ENCODE measurements at regions not wholly inside any gene's neighbourhood (a gene's known extent, or its start where the extent isn't known, plus 50 kb on each side); places are given as distances from the start of the nearest gene placed in this dataset.
A peak's percentile ranks its signal among the peaks of the same experiment; 100 is the strongest.

- FAIRE-seq = no peak
Observed at GRCh38 chr17:77854759-77855745, 103.5 kb upstream of the TNRC6C start.

More at GRCh38 chr17:77854759-77855745, 103.5 kb upstream of the TNRC6C start:
- no peaks in the 10 kb centered on the region; a peak in 1 of 8 replicates for H3K36me3 ChIP-seq (ENCODE audit: control insufficient read depth in 2 of 4, insufficient read depth in 4 of 4, low read length in 3 of 4)
- no peaks in the 10 kb centered on the region for H3K79me1 ChIP-seq (ENCODE audit: low read depth, low read length)
- TF ChIP-seq MAFK (IDR thresholded peaks at IDR 0.05; ENCODE audit: low read depth, low read length) (no peak), SAP30 (IDR thresholded peaks at IDR 0.05; ENCODE audit: insufficient read depth, insufficient replicate concordance, low read length) (no peak), RFX5 (IDR thresholded peaks at IDR 0.05; ENCODE audit: borderline replicate concordance, low read depth, low read length) (no peak), BACH1 (IDR thresholded peaks at IDR 0.05; ENCODE audit: low read length) (no peak), GABPA (IDR thresholded peaks at IDR 0.05; ENCODE audit: borderline replicate concordance, insufficient read depth, low read length) (no peak)
- H2BK5ac ChIP-seq (ENCODE audit: low read depth, low read length) = no peak overlapping the region
- H3K23ac ChIP-seq (ENCODE audit: insufficient read length) = no peak overlapping the region
- no peak overlapping the region for H4K5ac ChIP-seq (ENCODE audit: insufficient read length, low read depth, low read length)
- no peak overlapping the region for H2AK5ac ChIP-seq (ENCODE audit: low read depth, low read length)
- peaks cover 0 to 2% (median 0%) of the 10 kb centered on the region in 4 experiments; a peak in 2 of 7 replicates for H3K27me3 ChIP-seq (replicated peaks in 1 of 4; ENCODE audit: control insufficient read depth in 3 of 4, extremely low read depth in 1 of 4, insufficient read depth in 3 of 4, low read length in 3 of 4)
- no peak overlapping the region for H3K4me2 ChIP-seq (ENCODE audit: insufficient read depth in 1 of 2, low read depth in 2 of 2, low read length in 2 of 2)
- no peak overlapping the region for H2BK20ac ChIP-seq (ENCODE audit: low read length)
- H3K4ac ChIP-seq (replicated peaks; ENCODE audit: insufficient read length, low read depth, low read length) = no peak overlapping the region
- POLR2A ChIA-PET (ENCODE audit: partially characterized antibody) = interaction anchor here (0.9 to 1.0 kb wide), 2 partner anchors 10 to 16 kb away, joined by 3 read pairs; no protein-coding TSS in a partner anchor
- H2BK120ac ChIP-seq (replicated peaks; ENCODE audit: low read depth, low read length) = no peak overlapping the region
- no peak overlapping the region for H3K27ac ChIP-seq (ENCODE audit: low read depth, low read length)
- no peak overlapping the region for H3K18ac ChIP-seq (ENCODE audit: extremely low read depth, low read length)
- no peak for DNase-seq (ENCODE audit: low read depth in 1 of 2, low spot score in 2 of 2)
- no peaks in the 10 kb centered on the region for H3K79me2 ChIP-seq (ENCODE audit: control insufficient read depth in 1 of 2, insufficient read depth in 2 of 2, low read length in 2 of 2)
- H3K14ac ChIP-seq (ENCODE audit: insufficient read length) = no peak overlapping the region
- H4K8ac ChIP-seq (ENCODE audit: extremely low read depth, insufficient read depth, low read length) = no peak overlapping the region; the same call in 1 of the 2 replicates
- H4K91ac ChIP-seq (replicated peaks; ENCODE audit: insufficient read length, low read length) = peak overlapping the region; percentile 44
- no peak overlapping the region for H3K9ac ChIP-seq (replicated peaks in 1 of 4; ENCODE audit: extremely low read depth in 1 of 4, low read depth in 3 of 4, low read length in 3 of 4)
- H3K9me3 ChIP-seq (ENCODE audit: insufficient read depth in 2 of 2, low read depth in 1 of 2, low read length in 1 of 2) = no peaks in the 10 kb centered on the region
- H2BK15ac ChIP-seq (ENCODE audit: low read length) = no peak overlapping the region
- H2BK12ac ChIP-seq (ENCODE audit: low read depth, low read length) = no peak overlapping the region
- peaks cover 0 to 4% of the 10 kb centered on the region in 2 experiments for H4K20me1 ChIP-seq (replicated peaks in 1 of 2; ENCODE audit: control insufficient read depth in 1 of 2, insufficient read depth in 2 of 2, low read length in 2 of 2)
- peaks cover 0 to 3% (median 0%) of the 10 kb centered on the region in 4 experiments; a peak in 1 of 7 replicates for H3K4me1 ChIP-seq (replicated peaks in 1 of 4; ENCODE audit: control insufficient read depth in 3 of 4, insufficient read depth in 4 of 4, low read length in 3 of 4)
- WGBS, 2 experiments (ENCODE audit: extremely low coverage in 1 of 2, insufficient coverage in 1 of 2, insufficient read length in 1 of 2, insufficient replicate concordance in 2 of 2, low coverage in 1 of 2, low lambda C conversion rate in 2 of 2, missing lambda C conversion rate in 1 of 2) = 89% methylated on average over 19 of the region's 20 CpGs; no CpG with 5 or more reads in 1 of the 2 experiments
- H3K56ac ChIP-seq (replicated peaks; ENCODE audit: insufficient read length, low read depth, low read length) = no peak overlapping the region
- H2AFZ ChIP-seq (ENCODE audit: low read length) = no peak overlapping the region
- H3K4me3 ChIP-seq (ENCODE audit: extremely low read depth in 1 of 4, insufficient read depth in 2 of 4, low read depth in 3 of 4, low read length in 4 of 4) = no peak overlapping the region
- CTCF ChIA-PET (ENCODE audit: partially characterized antibody) = interaction anchor here (1.3 to 1.6 kb wide), 2 partner anchors 82 to 158 kb away, joined by 4 to 5 read pairs; no protein-coding TSS in a partner anchor
- peaks cover 15% of the 10 kb centered on the region; the same call in 1 of the 2 replicates for H3K23me2 ChIP-seq (ENCODE audit: low read depth, low read length)
